ENCODE measurements at regions not wholly inside any gene's neighbourhood (a gene's known extent, or its start where the extent isn't known, plus 50 kb on each side); places are given as distances from the start of the nearest gene placed in this dataset.
A peak's percentile ranks its signal among the peaks of the same experiment; 100 is the strongest.

DNA sequence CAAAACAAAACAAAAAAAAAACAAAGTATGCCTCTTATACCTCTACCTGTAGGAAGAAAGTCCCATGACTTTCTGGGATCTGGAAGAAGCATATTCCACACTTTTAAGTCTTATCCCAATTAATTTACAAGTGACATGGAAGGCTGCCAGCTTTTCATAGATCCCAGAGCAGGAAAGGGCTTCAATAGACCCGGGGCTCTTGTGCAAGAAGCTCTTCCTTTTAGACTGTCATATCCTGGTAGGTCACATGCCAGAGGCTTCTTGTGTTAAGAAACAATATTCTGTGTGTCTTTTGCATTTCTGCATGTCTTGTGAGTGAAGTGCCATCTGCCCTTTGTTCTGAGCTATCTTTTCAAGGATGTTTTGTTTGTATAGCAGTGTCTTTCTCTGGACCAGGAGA, 84.4 kb upstream of the PHOX2B start:
- H3K14ac ChIP-seq (ENCODE audit: low read length in 2 of 2), result no peak overlapping the region
- H2BK120ac ChIP-seq (ENCODE audit: low read depth, low read length), result no peak overlapping the region
- no peaks in the 10 kb centered on the region for H3K4me1 ChIP-seq (ENCODE audit: control insufficient read depth, insufficient read depth, low read depth, low read length)
- H3K18ac ChIP-seq (ENCODE audit: low read depth in 1 of 2, low read length in 2 of 2), result no peak overlapping the region
- peaks cover 0 to 3% of the 10 kb centered on the region in 2 experiments for H3K27me3 ChIP-seq (ENCODE audit: control insufficient read depth in 1 of 2, insufficient read depth in 1 of 2, low read length in 2 of 2)
- H4K8ac ChIP-seq (ENCODE audit: low read length), result no peak overlapping the region
- peak; percentile 1 for DNase-seq
- H3K9ac ChIP-seq (ENCODE audit: low read length), result no peak overlapping the region
- no peaks in the 10 kb centered on the region for H3K36me3 ChIP-seq (ENCODE audit: control insufficient read depth in 1 of 2, insufficient read depth in 2 of 2, low read depth in 1 of 2, low read length in 2 of 2)
- no peak overlapping the region for H4K91ac ChIP-seq (ENCODE audit: low read length)
- no peak overlapping the region for H2BK12ac ChIP-seq (ENCODE audit: low read length in 2 of 2)
- H2BK5ac ChIP-seq (ENCODE audit: low read depth, low read length, poor library complexity, severe bottlenecking), result no peak overlapping the region
- no peaks in the 10 kb centered on the region for H3K79me1 ChIP-seq (replicated peaks; ENCODE audit: low read length, poor library complexity, severe bottlenecking)
- H3K23ac ChIP-seq (ENCODE audit: low read length in 2 of 2), result no peak overlapping the region
- WGBS, result 66% methylated on average over 1 of the region's 1 CpG
- H2AFZ ChIP-seq (ENCODE audit: low read depth, low read length), result no peak overlapping the region
- H2AK5ac ChIP-seq (ENCODE audit: low read length, severe bottlenecking), result no peak overlapping the region
- no peak overlapping the region for H3K4me3 ChIP-seq (ENCODE audit: insufficient read depth in 1 of 2, low read depth in 1 of 2, low read length in 2 of 2)
- no peaks in the 10 kb centered on the region for H3K9me3 ChIP-seq (ENCODE audit: control insufficient read depth, low read length)
- H2BK15ac ChIP-seq (ENCODE audit: low read depth, poor library complexity, severe bottlenecking), result no peak overlapping the region
- H3K27ac ChIP-seq (ENCODE audit: low read length, poor library complexity, severe bottlenecking), result no peak overlapping the region
- no peak overlapping the region for H3K4ac ChIP-seq (ENCODE audit: low read depth in 1 of 2, low read length in 2 of 2)
- no peak overlapping the region for H3K4me2 ChIP-seq (ENCODE audit: low read length, poor library complexity, severe bottlenecking)

DNA sequence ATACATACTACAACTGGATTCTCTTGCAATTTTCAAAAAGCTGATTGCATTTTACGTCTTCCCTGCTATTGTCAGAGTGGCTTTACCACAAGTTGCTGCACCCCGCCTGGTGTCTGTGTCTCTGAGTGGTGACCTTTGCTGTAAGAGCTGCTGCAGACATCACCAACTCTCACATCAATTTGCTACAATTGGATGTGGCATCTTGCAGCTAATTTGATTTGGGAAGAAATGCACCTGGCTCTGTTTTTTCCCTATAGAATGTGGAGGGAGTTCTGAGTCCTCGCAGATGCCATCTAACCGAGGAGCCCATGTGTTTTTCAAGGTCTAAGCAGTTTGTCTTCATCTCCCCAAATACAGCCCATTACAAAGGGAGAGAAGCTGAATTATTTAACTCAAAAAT, 73.8 kb upstream of the PHOX2B start:
- DNase-seq, result no peak
- no peaks in the 10 kb centered on the region for H3K9me3 ChIP-seq (ENCODE audit: control insufficient read depth, low read length)
- no peak overlapping the region for H2AK5ac ChIP-seq (ENCODE audit: low read length, severe bottlenecking)
- H3K4me1 ChIP-seq (ENCODE audit: control insufficient read depth, insufficient read depth, low read depth, low read length), result no peaks in the 10 kb centered on the region
- H4K8ac ChIP-seq (ENCODE audit: low read length), result no peak overlapping the region
- no peak overlapping the region for H3K27ac ChIP-seq (ENCODE audit: low read length, poor library complexity, severe bottlenecking)
- no peak overlapping the region for H3K4me3 ChIP-seq (ENCODE audit: insufficient read depth in 1 of 2, low read depth in 1 of 2, low read length in 2 of 2)
- H3K36me3 ChIP-seq (ENCODE audit: control insufficient read depth in 1 of 2, insufficient read depth in 2 of 2, low read depth in 1 of 2, low read length in 2 of 2), result no peaks in the 10 kb centered on the region
- H2BK5ac ChIP-seq (ENCODE audit: low read depth, low read length, poor library complexity, severe bottlenecking), result no peak overlapping the region
- H2BK120ac ChIP-seq (ENCODE audit: low read depth, low read length), result no peak overlapping the region
- H2BK15ac ChIP-seq (ENCODE audit: low read depth, poor library complexity, severe bottlenecking), result no peak overlapping the region
- H2AFZ ChIP-seq (ENCODE audit: low read depth, low read length), result no peak overlapping the region
- WGBS, result 56% methylated on average over 2 of the region's 4 CpGs
- no peak overlapping the region for H3K14ac ChIP-seq (ENCODE audit: low read length in 2 of 2)
- H4K91ac ChIP-seq (ENCODE audit: low read length), result no peak overlapping the region
- no peak overlapping the region for H3K4ac ChIP-seq (ENCODE audit: low read depth in 1 of 2, low read length in 2 of 2)
- no peak overlapping the region for H2BK12ac ChIP-seq (ENCODE audit: low read length in 2 of 2)
- H3K23ac ChIP-seq (ENCODE audit: low read length in 2 of 2), result no peak overlapping the region
- H3K18ac ChIP-seq (ENCODE audit: low read depth in 1 of 2, low read length in 2 of 2), result no peak overlapping the region
- no peak overlapping the region for H3K4me2 ChIP-seq (ENCODE audit: low read length, poor library complexity, severe bottlenecking)
- H3K79me1 ChIP-seq (replicated peaks; ENCODE audit: low read length, poor library complexity, severe bottlenecking), result no peaks in the 10 kb centered on the region
- H3K9ac ChIP-seq (ENCODE audit: low read length), result no peak overlapping the region
- H3K27me3 ChIP-seq (ENCODE audit: control insufficient read depth in 1 of 2, insufficient read depth in 1 of 2, low read length in 2 of 2), result peaks cover 7 to 25% of the 10 kb centered on the region in 2 experiments

DNA sequence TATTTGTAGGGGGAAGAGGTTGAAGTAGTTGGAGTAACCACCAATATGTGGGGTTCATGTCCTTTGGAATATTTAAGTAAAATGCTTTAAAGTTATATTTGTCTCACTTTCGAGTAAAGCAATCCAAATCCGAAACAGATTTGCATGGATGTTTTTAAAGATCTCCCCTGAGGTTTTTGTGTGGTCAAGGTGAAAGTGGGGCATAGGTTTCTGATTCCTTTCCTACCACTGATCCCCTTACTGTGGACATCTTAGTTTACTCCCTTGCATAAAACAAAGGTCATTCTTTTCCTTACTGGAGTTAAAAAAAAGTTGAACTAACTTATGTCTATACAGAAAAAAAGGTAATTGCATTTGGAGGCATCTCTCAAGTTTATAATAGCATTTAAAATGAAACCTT, 71.9 kb upstream of the PHOX2B start:
- H3K27ac ChIP-seq (ENCODE audit: low read length, poor library complexity, severe bottlenecking), result no peak overlapping the region
- H3K36me3 ChIP-seq (ENCODE audit: control insufficient read depth in 1 of 2, insufficient read depth in 2 of 2, low read depth in 1 of 2, low read length in 2 of 2), result no peaks in the 10 kb centered on the region
- H2BK15ac ChIP-seq (ENCODE audit: low read depth, poor library complexity, severe bottlenecking), result no peak overlapping the region
- no peak overlapping the region for H2AFZ ChIP-seq (ENCODE audit: low read depth, low read length)
- no peak overlapping the region for H2BK120ac ChIP-seq (ENCODE audit: low read depth, low read length)
- no peak overlapping the region for H4K8ac ChIP-seq (ENCODE audit: low read length)
- H3K9ac ChIP-seq (ENCODE audit: low read length), result no peak overlapping the region
- no peaks in the 10 kb centered on the region for H3K4me1 ChIP-seq (ENCODE audit: control insufficient read depth, insufficient read depth, low read depth, low read length)
- H3K79me1 ChIP-seq (replicated peaks; ENCODE audit: low read length, poor library complexity, severe bottlenecking), result no peaks in the 10 kb centered on the region
- no peak overlapping the region for H2AK5ac ChIP-seq (ENCODE audit: low read length, severe bottlenecking)
- H3K9me3 ChIP-seq (ENCODE audit: control insufficient read depth, low read length), result no peaks in the 10 kb centered on the region
- no peak overlapping the region for H3K23ac ChIP-seq (ENCODE audit: low read length in 2 of 2)
- H4K91ac ChIP-seq (ENCODE audit: low read length), result no peak overlapping the region
- H3K4ac ChIP-seq (ENCODE audit: low read depth in 1 of 2, low read length in 2 of 2), result no peak overlapping the region
- no peak overlapping the region for H3K18ac ChIP-seq (ENCODE audit: low read depth in 1 of 2, low read length in 2 of 2)
- peaks cover 4 to 24% of the 10 kb centered on the region in 2 experiments for H3K27me3 ChIP-seq (ENCODE audit: control insufficient read depth in 1 of 2, insufficient read depth in 1 of 2, low read length in 2 of 2)
- 93% methylated on average over 2 of the region's 2 CpGs for WGBS
- no peak overlapping the region for H2BK5ac ChIP-seq (ENCODE audit: low read depth, low read length, poor library complexity, severe bottlenecking)
- H3K14ac ChIP-seq (ENCODE audit: low read length in 2 of 2), result no peak overlapping the region
- H3K4me3 ChIP-seq (ENCODE audit: insufficient read depth in 1 of 2, low read depth in 1 of 2, low read length in 2 of 2), result no peak overlapping the region
- H2BK12ac ChIP-seq (ENCODE audit: low read length in 2 of 2), result no peak overlapping the region
- no peak overlapping the region for H3K4me2 ChIP-seq (ENCODE audit: low read length, poor library complexity, severe bottlenecking)
- no peak for DNase-seq

DNA sequence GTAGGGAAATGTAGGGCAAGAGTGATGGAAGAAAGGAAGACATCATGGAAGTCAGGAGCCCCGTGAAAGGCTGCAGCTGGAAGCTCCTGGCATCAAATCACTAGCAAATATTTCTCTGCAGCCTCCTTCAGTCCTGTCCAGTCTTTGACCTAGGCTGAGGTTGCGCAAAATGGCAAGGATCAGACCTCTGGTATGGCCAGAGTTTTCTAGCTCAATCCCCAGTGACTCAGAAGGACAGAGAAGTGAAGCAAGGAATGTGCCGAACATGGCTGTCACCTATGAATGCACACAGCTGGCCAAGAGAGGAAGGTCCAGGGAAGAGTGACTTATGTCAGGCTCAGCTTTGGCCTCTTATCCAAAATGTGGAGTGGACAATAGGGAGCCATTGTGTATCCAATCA, 71.1 kb upstream of the PHOX2B start:
- H4K8ac ChIP-seq (ENCODE audit: low read length), result no peak overlapping the region
- no peaks in the 10 kb centered on the region for H3K9me3 ChIP-seq (ENCODE audit: control insufficient read depth, low read length)

More for the DNA sequence above, 71.1 kb upstream of the PHOX2B start:
- H3K27me3 ChIP-seq (ENCODE audit: control insufficient read depth in 1 of 2, insufficient read depth in 1 of 2, low read length in 2 of 2), result peaks cover 6 to 24% of the 10 kb centered on the region in 2 experiments
- no peak overlapping the region for H2AFZ ChIP-seq (ENCODE audit: low read depth, low read length)
- no peak for DNase-seq
- no peak overlapping the region for H3K4me2 ChIP-seq (ENCODE audit: low read length, poor library complexity, severe bottlenecking)
- no peaks in the 10 kb centered on the region for H3K79me1 ChIP-seq (replicated peaks; ENCODE audit: low read length, poor library complexity, severe bottlenecking)
- no peak overlapping the region for H4K91ac ChIP-seq (ENCODE audit: low read length)
- no peak overlapping the region for H2BK5ac ChIP-seq (ENCODE audit: low read depth, low read length, poor library complexity, severe bottlenecking)
- no peak overlapping the region for H2BK15ac ChIP-seq (ENCODE audit: low read depth, poor library complexity, severe bottlenecking)
- H3K9ac ChIP-seq (ENCODE audit: low read length), result no peak overlapping the region
- H3K18ac ChIP-seq (ENCODE audit: low read depth in 1 of 2, low read length in 2 of 2), result no peak overlapping the region
- no peaks in the 10 kb centered on the region for H3K4me1 ChIP-seq (ENCODE audit: control insufficient read depth, insufficient read depth, low read depth, low read length)
- H2AK5ac ChIP-seq (ENCODE audit: low read length, severe bottlenecking), result no peak overlapping the region
- WGBS, result 79% methylated on average over 3 of the region's 3 CpGs
- no peak overlapping the region for H2BK12ac ChIP-seq (ENCODE audit: low read length in 2 of 2)
- H3K4me3 ChIP-seq (ENCODE audit: insufficient read depth in 1 of 2, low read depth in 1 of 2, low read length in 2 of 2), result no peak overlapping the region
- no peak overlapping the region for H3K4ac ChIP-seq (ENCODE audit: low read depth in 1 of 2, low read length in 2 of 2)
- H3K14ac ChIP-seq (ENCODE audit: low read length in 2 of 2), result no peak overlapping the region
- H2BK120ac ChIP-seq (ENCODE audit: low read depth, low read length), result no peak overlapping the region
- no peaks in the 10 kb centered on the region for H3K36me3 ChIP-seq (ENCODE audit: control insufficient read depth in 1 of 2, insufficient read depth in 2 of 2, low read depth in 1 of 2, low read length in 2 of 2)
- H3K27ac ChIP-seq (ENCODE audit: low read length, poor library complexity, severe bottlenecking), result no peak overlapping the region
- no peak overlapping the region for H3K23ac ChIP-seq (ENCODE audit: low read length in 2 of 2)

Data from mesenchymal stem cell (in vitro differentiated cells and primary cell).